Neuronal stem cell (in vitro differentiated cells): ENCODE measurements at regions not wholly inside any gene's neighbourhood (a gene's known extent, or its start where the extent isn't known, plus 50 kb on each side); places are given as distances from the start of the nearest gene placed in this dataset.

Experiments
- DNase-seq: peaks from one replicate; pipeline ENCODE4 v3.0.0-alpha.2; 2013; ENCODE audit warnings: low spot score
- H2AFZ ChIP-seq: one replicate; pipeline ENCODE4 v1.6.1; 2013; ENCODE audit warnings: mild to moderate bottlenecking, low read length, inconsistent platforms
- H2AK5ac ChIP-seq: 2 replicates; pipeline ENCODE4 v1.6.1; 2013; ENCODE audit warnings: low read depth, mild to moderate bottlenecking, inconsistent platforms, low read length, moderate library complexity, mixed read lengths
- H2BK120ac ChIP-seq: 2 replicates; pipeline ENCODE4 v1.6.1; 2013; ENCODE audit warnings: low read depth, mild to moderate bottlenecking, inconsistent platforms, low read length, moderate library complexity, mixed read lengths
- H2BK12ac ChIP-seq: one replicate; pipeline ENCODE4 v1.6.1; 2013; ENCODE audit warnings: low read length, inconsistent platforms
- H2BK15ac ChIP-seq: 2 replicates; pipeline ENCODE4 v1.6.1; 2013; ENCODE audit warnings: mild to moderate bottlenecking, low read length, inconsistent platforms, mixed read lengths
- H2BK5ac ChIP-seq: one replicate; pipeline ENCODE4 v1.6.1; 2013; ENCODE audit warnings: inconsistent platforms, mild to moderate bottlenecking, low read length, moderate library complexity
- H3K14ac ChIP-seq: one replicate; pipeline ENCODE4 v1.6.1; 2013; ENCODE audit warnings: low read length, inconsistent platforms
- H3K18ac ChIP-seq: 2 replicates; pipeline ENCODE4 v1.6.1; 2013; ENCODE audit warnings: low read length, inconsistent platforms
- H3K23ac ChIP-seq: 2 replicates; pipeline ENCODE4 v1.6.1; 2013; ENCODE audit warnings: low read depth, mild to moderate bottlenecking, mixed read lengths, low read length, inconsistent platforms; ENCODE audit not compliant: poor library complexity
- H3K27ac ChIP-seq: replicated peaks from 3 replicates; pipeline ENCODE4 v1.5.1; 2013; ENCODE audit warnings: low read length, inconsistent platforms
- H3K27me3 ChIP-seq, 3 experiments: 2 replicates each; pipeline ENCODE4 v1.6.1; 2013; ENCODE audit warnings: low read length in 3 of 3, mild to moderate bottlenecking in 2 of 3, inconsistent platforms in 1 of 3, low read depth in 1 of 3, mixed read lengths in 1 of 3, moderate library complexity in 1 of 3; ENCODE audit not compliant: control insufficient read depth in 3 of 3, insufficient read depth in 3 of 3
- H3K36me3 ChIP-seq, 2 donors: replicated peaks in 1 of 2; 2 replicates each; pipeline ENCODE4 v1.6.1; 2013; ENCODE audit warnings: low read length in 2 of 2; ENCODE audit not compliant: control insufficient read depth in 2 of 2, insufficient read depth in 2 of 2
- H3K4ac ChIP-seq: 2 replicates; pipeline ENCODE4 v1.6.1; 2013; ENCODE audit warnings: inconsistent platforms, mild to moderate bottlenecking, low read length, moderate library complexity
- H3K4me1 ChIP-seq, 2 donors: 1 replicate in 1 of 2; 2 replicates in 1 of 2; pipeline ENCODE4 v1.6.1; 2013; ENCODE audit warnings: low read length in 2 of 2, low read depth in 1 of 2; ENCODE audit not compliant: control insufficient read depth in 2 of 2, insufficient read depth in 1 of 2
- H3K4me2 ChIP-seq: one replicate; pipeline ENCODE4 v1.6.1; 2013; ENCODE audit warnings: mild to moderate bottlenecking, low read length, inconsistent platforms; ENCODE audit not compliant: insufficient read depth, poor library complexity, severe bottlenecking
- H3K4me3 ChIP-seq, 2 donors: 2 replicates each; pipeline ENCODE4 v1.5.1; 2013; ENCODE audit warnings: low read length in 2 of 2, mild to moderate bottlenecking in 2 of 2, inconsistent platforms in 1 of 2, moderate library complexity in 1 of 2
- H3K79me1 ChIP-seq: one replicate; pipeline ENCODE4 v1.6.1; 2013; ENCODE audit warnings: low read depth, mild to moderate bottlenecking, inconsistent platforms, low read length, moderate library complexity
- H3K9ac ChIP-seq: one replicate; pipeline ENCODE4 v1.6.1; 2013; ENCODE audit warnings: mild to moderate bottlenecking, low read depth, low read length, inconsistent platforms; ENCODE audit not compliant: poor library complexity
- H3K9me3 ChIP-seq, 2 donors: replicated peaks in 1 of 2; 2 replicates each; pipeline versions ENCODE3 to v1.6.1; 2013; ENCODE audit warnings: low read length in 2 of 2, mild to moderate bottlenecking in 2 of 2, inconsistent platforms in 1 of 2, low read depth in 1 of 2, mixed read lengths in 1 of 2, moderate library complexity in 1 of 2; ENCODE audit not compliant: control insufficient read depth in 2 of 2, insufficient read depth in 1 of 2
- H4K8ac ChIP-seq: one replicate; pipeline ENCODE4 v1.6.1; 2013; ENCODE audit warnings: low read depth, mild to moderate bottlenecking, inconsistent platforms, low read length, moderate library complexity
- H4K91ac ChIP-seq: one replicate; pipeline ENCODE4 v1.6.1; 2013; ENCODE audit warnings: low read length, low read depth, mild to moderate bottlenecking, inconsistent platforms; ENCODE audit not compliant: poor library complexity
- whole genome bisulfite sequencing, 2 donors: extraction: QIAGEN DNeasy Blood & Tissue Kit; methylation state at CpG; one replicate each; pipeline ENCODE4 v1.1.7; 2013; ENCODE audit warnings: missing lambda C conversion rate in 2 of 2, mixed read lengths in 1 of 2; ENCODE audit not compliant: insufficient read length in 2 of 2, insufficient replicate concordance in 1 of 2; ENCODE audit errors: extremely low coverage in 2 of 2; 5-methylcytosine and 5-hydroxymethylcytosine counted together

GRCh38 chr1:213585959-213586586 lies 401.7 kb upstream of the PROX1 start:
- WGBS, 2 donors: no CpG with 5 or more reads among the region's 6 CpGs
- Histone ChIP-seq H3K36me3 (no peaks in the 10 kb centered on the region), H3K18ac (no peak overlapping the region), H3K27ac (no peak overlapping the region), H3K4me2 (no peak overlapping the region), H3K23ac (no peak overlapping the region), H3K4me3 (no peak overlapping the region), H2BK12ac (no peak overlapping the region), H3K4me1 (no peaks in the 10 kb centered on the region), H3K27me3 (no peaks in the 10 kb centered on the region), H3K14ac (no peak overlapping the region), H3K9me3 (no peaks in the 10 kb centered on the region), H2AFZ (no peak overlapping the region), H2BK15ac (no peak overlapping the region), H3K9ac (no peak overlapping the region), H3K79me1 (no peaks in the 10 kb centered on the region), H4K8ac (no peak overlapping the region), H2BK120ac (no peak overlapping the region), H3K4ac (no peak overlapping the region), H4K91ac (no peak overlapping the region), H2BK5ac (no peak overlapping the region), H2AK5ac (no peak overlapping the region)
- no peak for DNase-seq

- no CpG with 5 or more reads among the region's 1 CpG for WGBS, 2 donors
- Histone ChIP-seq H2BK5ac (no peak overlapping the region), H3K4me2 (no peak overlapping the region), H2BK12ac (no peak overlapping the region), H3K9me3 (no peaks in the 10 kb centered on the region), H2BK120ac (no peak overlapping the region), H4K91ac (no peak overlapping the region), H4K8ac (no peak overlapping the region), H3K27me3 (no peaks in the 10 kb centered on the region), H3K23ac (no peak overlapping the region), H3K9ac (no peak overlapping the region), H3K4ac (no peak overlapping the region), H3K4me1 (no peaks in the 10 kb centered on the region), H3K14ac (no peak overlapping the region), H3K4me3 (no peak overlapping the region), H3K27ac (no peak overlapping the region), H2AK5ac (no peak overlapping the region), H2AFZ (no peak overlapping the region), H2BK15ac (no peak overlapping the region), H3K79me1 (no peaks in the 10 kb centered on the region), H3K18ac (no peak overlapping the region), H3K36me3 (no peaks in the 10 kb centered on the region)
- no peak for DNase-seq
These were observed 401.2 kb upstream of the PROX1 start for GRCh38 chr1:213586587-213586972.

GRCh38 chr1:213596729-213597128 lies 391.0 kb upstream of the PROX1 start:
- no peak overlapping the region for H3K18ac ChIP-seq
- no peak overlapping the region for H3K9ac ChIP-seq
- H3K27me3 ChIP-seq: no peaks in the 10 kb centered on the region
- no peak overlapping the region for H3K4ac ChIP-seq
- no peaks in the 10 kb centered on the region for H3K79me1 ChIP-seq
- no peak overlapping the region for H3K14ac ChIP-seq
- no peak overlapping the region for H2BK5ac ChIP-seq
- no peaks in the 10 kb centered on the region for H3K4me1 ChIP-seq
- no peaks in the 10 kb centered on the region for H3K36me3 ChIP-seq
- no peaks in the 10 kb centered on the region for H3K9me3 ChIP-seq
- WGBS, 2 donors: no CpG with 5 or more reads among the region's 7 CpGs
- H3K23ac ChIP-seq: no peak overlapping the region
- no peak overlapping the region for H2BK120ac ChIP-seq
- H3K4me3 ChIP-seq: no peak overlapping the region
- H2AK5ac ChIP-seq: no peak overlapping the region
- no peak overlapping the region for H4K8ac ChIP-seq
- no peak overlapping the region for H2AFZ ChIP-seq
- H2BK12ac ChIP-seq: no peak overlapping the region
- H3K4me2 ChIP-seq: no peak overlapping the region
- H2BK15ac ChIP-seq: no peak overlapping the region
- DNase-seq: no peak
- no peak overlapping the region for H3K27ac ChIP-seq
- no peak overlapping the region for H4K91ac ChIP-seq

GRCh38 chr1:213598263-213598662 lies 389.5 kb upstream of the PROX1 start:
- H3K27me3 ChIP-seq: no peaks in the 10 kb centered on the region
- H2BK12ac ChIP-seq: no peak overlapping the region
- no peak overlapping the region for H2AK5ac ChIP-seq
- H4K91ac ChIP-seq: no peak overlapping the region
- H2BK120ac ChIP-seq: no peak overlapping the region
- no peaks in the 10 kb centered on the region for H3K36me3 ChIP-seq
- no peak overlapping the region for H3K4me2 ChIP-seq
- H4K8ac ChIP-seq: no peak overlapping the region
- H3K4ac ChIP-seq: no peak overlapping the region
- no peak overlapping the region for H2AFZ ChIP-seq
- no peak for DNase-seq
- H3K18ac ChIP-seq: no peak overlapping the region
- H2BK15ac ChIP-seq: no peak overlapping the region
- H3K9ac ChIP-seq: no peak overlapping the region
- no peak overlapping the region for H2BK5ac ChIP-seq
- H3K9me3 ChIP-seq: no peaks in the 10 kb centered on the region
- no peak overlapping the region for H3K4me3 ChIP-seq
- no peaks in the 10 kb centered on the region for H3K4me1 ChIP-seq
- no CpG with 5 or more reads among the region's 3 CpGs for WGBS, 2 donors
- no peak overlapping the region for H3K23ac ChIP-seq
- H3K79me1 ChIP-seq: no peaks in the 10 kb centered on the region
- H3K14ac ChIP-seq: no peak overlapping the region
- no peak overlapping the region for H3K27ac ChIP-seq
